RCC 7860 (cell line): ENCODE measurements at regions not wholly inside any gene's neighbourhood (a gene's known extent, or its start where the extent isn't known, plus 50 kb on each side); places are given as distances from the start of the nearest gene placed in this dataset.
"Not testable (repeated sequence)": the region's sequence is repeated elsewhere in the genome, so short reads cannot be mapped to it uniquely, and the experiment has no call there.

Experiments used
- DNase-seq: peaks from one replicate; pipeline ENCODE4 v3.0.0-alpha.2; 2015; ENCODE audit warnings: low spot score
- FAIRE-seq: peaks from 2 replicates; lab custom pipeline; 2012; peaks lifted over from hg19 to GRCh38; lab: Jason Lieb, UNC

GRCh38 chr18:40258311-40258710 lies 1696.7 kb upstream of the PIK3C3 start:
- FAIRE-seq = no peak
- no peak for DNase-seq

- no peak for FAIRE-seq
These were observed 1704.8 kb upstream of the PIK3C3 start for GRCh38 chr18:40250236-40250635.

GRCh38 chr18:40249390-40250080 lies 1705.5 kb upstream of the PIK3C3 start:
- DNase-seq = no peak
- no peak for FAIRE-seq

More at GRCh38 chr18:40250236-40250635, 1704.8 kb upstream of the PIK3C3 start:
- DNase-seq = no peak

- FAIRE-seq, DNase-seq: not testable (repeated sequence)
These were observed 1709.4 kb upstream of the PIK3C3 start for GRCh38 chr18:40245612-40246011.

- DNase-seq = no peak
- FAIRE-seq = no peak
These were observed 1711.4 kb upstream of the PIK3C3 start for GRCh38 chr18:40243607-40244006.

GRCh38 chr18:40235836-40236235 lies 1719.2 kb upstream of the PIK3C3 start:
- FAIRE-seq (no peak), DNase-seq (no peak)

- FAIRE-seq (no peak), DNase-seq (no peak)
These were observed 1719.7 kb upstream of the PIK3C3 start for GRCh38 chr18:40235323-40235722.

- FAIRE-seq = no peak
- DNase-seq = no peak
These were observed 1721.0 kb upstream of the PIK3C3 start for GRCh38 chr18:40233931-40234616.

GRCh38 chr18:40222776-40223175 lies 1732.3 kb upstream of the PIK3C3 start:
- FAIRE-seq (no peak), DNase-seq (no peak)

GRCh38 chr18:40216856-40217255 lies 1738.2 kb upstream of the PIK3C3 start:
- DNase-seq = no peak
- no peak for FAIRE-seq

- no peak for FAIRE-seq
- no peak for DNase-seq
These were observed 1739.1 kb upstream of the PIK3C3 start for GRCh38 chr18:40215979-40216378.

- no peak for FAIRE-seq
- DNase-seq = no peak
These were observed 1744.3 kb upstream of the PIK3C3 start for GRCh38 chr18:40210696-40211095.

GRCh38 chr18:40208958-40209357 lies 1746.1 kb upstream of the PIK3C3 start:
- DNase-seq (no peak), FAIRE-seq (no peak)

GRCh38 chr18:40197711-40198110 lies 1757.3 kb upstream of the PIK3C3 start:
- DNase-seq = no peak
- no peak for FAIRE-seq

GRCh38 chr18:40186677-40187076 lies 1768.4 kb upstream of the PIK3C3 start:
- DNase-seq (no peak), FAIRE-seq (no peak)

- DNase-seq (no peak), FAIRE-seq (no peak)
These were observed 1775.1 kb upstream of the PIK3C3 start for GRCh38 chr18:40179729-40180461.

GRCh38 chr18:40168026-40168425 lies 1787.0 kb upstream of the PIK3C3 start:
- FAIRE-seq (no peak), DNase-seq (no peak)

- DNase-seq (no peak), FAIRE-seq (no peak)
These were observed 1791.8 kb upstream of the PIK3C3 start for GRCh38 chr18:40163254-40163653.

GRCh38 chr18:40160361-40160760 lies 1794.7 kb upstream of the PIK3C3 start:
- FAIRE-seq = no peak

GRCh38 chr18:40159141-40160017 lies 1795.7 kb upstream of the PIK3C3 start:
- DNase-seq = no peak
- no peak for FAIRE-seq

More at GRCh38 chr18:40160361-40160760, 1794.7 kb upstream of the PIK3C3 start:
- DNase-seq = no peak

GRCh38 chr18:40157120-40157519 lies 1797.9 kb upstream of the PIK3C3 start:
- DNase-seq = no peak
- no peak for FAIRE-seq
